Hepatic stellate cell (primary cell): ENCODE measurements at regions not wholly inside any gene's neighbourhood (a gene's known extent, or its start where the extent isn't known, plus 50 kb on each side); places are given as distances from the start of the nearest gene placed in this dataset.
"Not testable (repeated sequence)": the region's sequence is repeated elsewhere in the genome, so short reads cannot be mapped to it uniquely, and the experiment has no call there.

Experiments
- DNase-seq: peaks from one replicate; pipeline ENCODE4 v3.0.0; 2011; ENCODE audit warnings: low spot score

DNA sequence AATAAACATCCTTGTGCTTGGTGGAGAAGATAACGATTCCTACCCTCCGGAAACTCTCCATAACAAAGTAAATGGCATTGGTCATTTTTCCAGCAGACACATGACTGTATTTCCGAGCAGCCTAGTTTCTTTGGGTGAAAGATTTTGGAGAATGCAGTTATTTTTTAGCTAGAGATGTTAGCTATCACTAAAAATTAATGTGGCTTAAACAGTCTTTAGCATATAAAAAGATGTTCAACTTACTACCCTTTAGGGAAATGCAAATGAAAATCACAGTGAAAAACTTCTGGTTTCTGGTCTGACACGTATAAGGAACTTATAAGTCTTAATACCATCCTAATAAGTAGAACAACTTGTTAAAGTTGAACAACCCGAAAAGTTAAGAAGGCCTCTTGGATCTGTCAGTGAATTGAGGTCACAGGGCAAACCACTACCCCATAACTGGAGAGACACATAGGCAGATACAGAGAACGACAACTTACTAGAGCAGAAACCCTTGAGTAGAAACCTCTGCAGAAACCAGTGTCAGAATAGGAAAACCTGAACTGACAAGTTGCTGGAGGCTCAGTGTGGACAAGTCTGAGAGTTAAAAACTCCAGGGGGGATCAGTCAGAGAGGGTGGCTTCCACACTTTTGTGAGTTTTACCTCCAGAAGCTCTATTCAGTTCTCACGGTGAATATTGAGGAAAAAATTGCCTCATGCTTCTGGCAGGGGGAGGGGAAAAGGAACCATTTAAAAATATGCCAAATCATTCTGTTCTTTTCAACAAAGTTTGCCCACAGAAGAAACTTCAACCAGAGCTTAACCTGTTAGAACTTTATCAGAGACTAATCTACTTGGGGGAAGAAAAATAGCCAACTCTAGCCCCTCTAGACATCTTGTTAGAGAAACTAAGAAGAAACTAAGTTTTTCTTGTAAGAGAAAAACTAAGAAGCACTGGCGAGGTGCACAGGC, 325.2 kb upstream of the RPS23 start:
- no peak for DNase-seq

DNA sequence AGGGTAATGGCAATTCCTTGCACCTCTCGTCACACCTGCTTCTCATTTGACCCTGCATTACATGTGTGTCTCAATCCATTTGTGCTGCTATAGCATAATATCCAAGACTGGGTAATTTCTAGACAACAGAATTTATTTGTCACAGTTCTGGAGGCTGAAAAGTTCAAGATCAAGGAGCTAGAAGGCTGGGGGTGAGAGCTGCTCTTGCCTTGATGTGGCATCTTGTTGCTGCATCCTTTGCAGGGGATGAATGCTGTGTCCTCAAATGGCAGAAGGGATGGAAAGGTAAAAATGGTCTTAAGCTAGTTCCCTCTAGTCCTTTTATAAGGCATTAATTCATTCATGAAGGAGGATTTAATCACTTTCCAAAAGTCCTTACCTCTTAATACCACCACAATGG, 323.7 kb upstream of the RPS23 start:
- no peak for DNase-seq

DNA sequence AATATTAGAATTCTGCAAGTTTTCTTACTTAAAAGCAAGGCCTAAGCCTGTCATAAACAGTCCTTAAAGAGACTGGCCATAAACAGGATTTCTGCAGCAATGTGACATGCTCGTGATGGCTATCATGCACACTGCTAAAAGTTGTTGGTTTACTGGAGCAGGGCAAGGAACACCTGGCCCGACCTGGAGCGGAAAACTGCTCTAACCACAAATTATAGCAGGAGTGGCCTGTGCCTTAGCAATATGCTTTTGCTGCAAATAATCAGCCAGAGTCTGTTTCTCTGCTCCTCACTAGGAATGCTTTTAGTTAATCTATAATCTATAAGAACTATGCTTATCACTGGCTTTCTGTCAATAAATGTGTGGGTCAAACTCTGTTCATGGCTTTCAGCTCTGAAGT, 322.9 kb upstream of the RPS23 start:
- DNase-seq, result no peak

DNA sequence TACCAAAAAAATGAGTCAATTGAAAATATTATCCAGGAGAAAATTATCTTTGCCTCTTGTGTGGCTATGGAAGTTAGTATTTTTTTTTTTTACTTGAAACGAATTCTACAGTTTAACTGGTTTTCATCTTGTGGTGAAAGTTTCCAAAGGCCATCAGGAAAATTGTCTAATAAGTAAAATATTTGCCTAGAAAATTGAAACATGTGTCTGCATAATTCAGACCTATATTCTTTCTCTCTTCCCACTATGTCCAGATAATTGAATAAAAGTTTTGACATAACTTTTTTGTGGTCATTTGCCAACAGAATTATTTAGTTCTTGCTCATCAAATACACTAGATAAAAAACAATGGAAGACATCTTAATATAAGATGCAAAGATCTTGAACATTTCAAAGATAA, 321.5 kb upstream of the RPS23 start:
- DNase-seq, result no peak

DNA sequence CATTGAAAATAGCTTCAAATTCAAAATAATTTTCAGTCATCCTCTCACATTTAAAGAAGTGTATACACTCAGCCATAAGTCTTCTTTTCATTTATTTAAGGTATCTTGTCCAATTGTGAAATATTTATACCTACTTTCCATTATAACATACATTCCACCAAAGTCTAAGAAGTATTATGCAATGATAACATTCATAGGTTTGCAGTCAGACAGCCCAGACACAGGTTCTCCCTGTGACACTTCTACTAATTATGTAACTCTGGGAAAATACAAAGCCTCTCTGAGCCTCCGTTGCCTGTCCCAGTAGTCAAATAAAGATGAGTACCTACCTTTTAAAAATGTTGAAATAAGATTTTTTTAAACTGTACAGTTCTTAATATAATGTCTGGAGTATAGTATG, 320.9 kb upstream of the RPS23 start:
- no peak for DNase-seq

DNA sequence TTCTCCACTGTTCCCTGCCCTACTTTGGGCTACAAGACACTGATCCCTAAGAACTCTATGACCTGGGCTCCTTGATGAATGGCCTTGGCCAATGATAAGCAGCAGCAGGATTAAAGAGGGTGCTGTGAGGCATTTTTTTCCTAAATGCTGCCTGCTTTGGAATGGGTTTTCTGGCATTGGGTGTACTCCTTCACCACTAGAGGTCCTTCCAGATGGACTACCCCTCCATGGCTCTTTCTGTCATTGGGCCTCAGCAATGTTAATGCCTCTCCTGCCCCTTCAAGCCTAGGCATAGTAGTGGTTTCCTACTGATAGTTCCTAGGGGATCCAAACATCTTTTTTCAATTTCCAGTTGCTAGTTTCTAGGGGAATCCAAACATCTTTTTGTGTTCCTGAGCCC, 319.3 kb upstream of the RPS23 start:
- DNase-seq, result no peak

DNA sequence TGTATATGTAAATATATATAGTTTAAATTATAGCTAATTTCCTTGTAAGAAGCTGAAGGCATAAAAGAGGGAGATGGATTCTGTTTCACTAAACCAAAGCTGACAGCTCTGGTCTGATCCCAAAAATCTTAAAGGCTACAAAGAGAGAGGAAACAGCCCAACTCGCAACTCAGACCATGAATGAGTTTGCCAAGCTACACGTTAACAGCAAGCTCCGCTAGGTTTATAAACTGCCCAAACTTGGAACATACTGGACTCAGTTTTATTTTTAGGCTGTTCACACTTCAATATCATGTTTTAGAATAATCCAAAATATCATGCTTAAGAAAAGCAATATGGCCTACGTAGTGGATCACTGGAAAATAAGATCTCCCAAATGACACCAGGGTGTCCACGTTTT, 318.3 kb upstream of the RPS23 start:
- DNase-seq, result no peak

DNA sequence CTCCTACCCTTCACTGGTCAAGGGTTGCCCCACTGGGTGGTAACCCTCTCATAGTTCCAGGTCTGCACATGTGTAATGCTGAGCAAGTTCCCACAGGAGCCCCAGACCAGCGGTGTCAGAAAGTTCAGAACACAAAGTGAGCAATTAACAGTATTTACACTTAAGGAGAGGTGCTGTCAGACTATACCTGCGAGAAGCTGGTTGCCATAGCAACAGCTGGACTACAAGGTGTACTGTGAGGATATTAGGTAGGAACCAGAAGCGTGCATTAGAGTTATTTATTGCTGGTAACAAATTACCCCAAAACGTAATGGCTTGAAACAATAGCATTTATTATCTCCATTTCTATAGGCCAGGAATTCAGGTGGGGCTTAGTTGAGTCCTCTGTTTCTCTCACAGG, 317.0 kb upstream of the RPS23 start:
- no peak for DNase-seq

DNA sequence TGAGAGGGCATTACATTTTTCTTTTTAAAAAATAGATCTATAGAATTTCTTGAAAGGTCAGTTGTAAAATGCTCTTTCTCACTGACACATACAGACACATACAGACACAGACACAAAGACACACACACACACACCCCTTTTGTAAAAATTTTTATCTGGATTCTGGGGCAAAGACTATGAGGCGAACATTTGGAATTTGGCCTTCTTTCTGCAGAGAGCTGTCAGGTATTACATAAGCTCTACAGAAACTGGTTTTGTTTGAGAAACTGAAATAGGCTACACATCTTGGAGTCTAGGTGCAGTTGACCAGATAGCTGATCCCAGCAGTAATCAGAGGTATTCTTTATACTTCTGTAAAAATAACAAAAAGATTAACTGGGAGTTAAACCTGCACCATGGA, 315.9 kb upstream of the RPS23 start:
- no peak for DNase-seq

DNA sequence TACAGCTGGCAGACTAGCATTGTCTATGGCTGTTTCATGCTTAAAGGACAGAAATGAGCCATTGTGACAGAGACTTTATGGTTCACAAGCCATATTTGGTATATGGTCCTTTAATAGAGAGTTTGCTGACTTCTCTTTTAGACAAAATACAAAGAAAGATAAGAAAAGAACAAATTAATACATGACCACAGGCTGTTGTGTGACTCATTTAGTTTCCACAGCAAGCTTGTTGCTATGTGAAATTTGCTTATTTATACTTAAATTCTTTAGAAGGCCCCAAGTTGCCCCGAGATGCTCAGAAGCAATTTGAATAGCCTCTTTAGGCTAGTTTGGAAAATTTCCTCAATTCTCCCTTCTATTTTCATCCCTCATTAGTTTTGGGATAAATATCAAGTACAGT, 315.3 kb upstream of the RPS23 start:
- no peak for DNase-seq

DNA sequence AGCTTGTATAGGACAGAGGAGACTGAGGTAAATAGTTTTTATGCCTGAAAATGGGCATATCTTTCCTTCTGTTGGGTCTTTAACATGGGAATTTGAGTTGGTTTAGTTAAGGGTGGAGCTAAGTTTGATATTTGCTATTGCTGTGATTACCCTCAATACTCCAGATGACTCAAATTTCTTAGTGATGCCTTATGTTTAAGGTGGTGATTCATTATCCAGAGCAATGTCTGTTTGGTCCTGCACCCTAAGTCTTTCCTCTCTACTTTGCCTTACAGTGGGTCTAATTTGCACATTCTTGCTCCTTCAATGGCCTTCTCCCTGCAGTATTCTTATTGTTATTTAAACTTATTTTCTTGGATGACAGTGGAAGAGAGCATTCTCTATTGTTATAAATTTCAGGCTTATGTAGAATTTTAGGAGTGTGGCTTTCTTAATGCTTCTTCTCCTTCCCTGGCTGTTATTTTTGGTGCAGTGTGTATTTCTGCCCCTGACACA, 312.9 kb upstream of the RPS23 start:
- no peak for DNase-seq

DNA sequence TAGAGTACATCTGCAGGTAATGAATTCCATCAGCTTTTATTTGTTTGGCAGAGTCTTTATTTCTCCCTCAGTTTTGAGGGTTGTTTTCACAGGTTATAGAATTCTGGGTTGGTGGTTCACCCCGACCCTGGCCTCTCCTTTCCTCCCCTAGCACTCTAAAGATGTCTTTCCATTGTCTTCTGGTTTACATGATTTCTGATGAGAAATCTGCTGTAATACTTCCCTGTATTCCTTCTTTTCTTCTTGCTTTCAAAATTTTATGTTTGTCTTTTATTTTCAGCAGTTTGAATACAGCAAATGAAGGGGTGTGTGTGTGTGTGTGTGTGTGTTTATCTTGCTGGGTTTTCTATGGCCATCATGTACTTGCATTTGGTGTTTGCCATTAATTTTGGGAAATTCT, 312.0 kb upstream of the RPS23 start:
- DNase-seq, result no peak

DNA sequence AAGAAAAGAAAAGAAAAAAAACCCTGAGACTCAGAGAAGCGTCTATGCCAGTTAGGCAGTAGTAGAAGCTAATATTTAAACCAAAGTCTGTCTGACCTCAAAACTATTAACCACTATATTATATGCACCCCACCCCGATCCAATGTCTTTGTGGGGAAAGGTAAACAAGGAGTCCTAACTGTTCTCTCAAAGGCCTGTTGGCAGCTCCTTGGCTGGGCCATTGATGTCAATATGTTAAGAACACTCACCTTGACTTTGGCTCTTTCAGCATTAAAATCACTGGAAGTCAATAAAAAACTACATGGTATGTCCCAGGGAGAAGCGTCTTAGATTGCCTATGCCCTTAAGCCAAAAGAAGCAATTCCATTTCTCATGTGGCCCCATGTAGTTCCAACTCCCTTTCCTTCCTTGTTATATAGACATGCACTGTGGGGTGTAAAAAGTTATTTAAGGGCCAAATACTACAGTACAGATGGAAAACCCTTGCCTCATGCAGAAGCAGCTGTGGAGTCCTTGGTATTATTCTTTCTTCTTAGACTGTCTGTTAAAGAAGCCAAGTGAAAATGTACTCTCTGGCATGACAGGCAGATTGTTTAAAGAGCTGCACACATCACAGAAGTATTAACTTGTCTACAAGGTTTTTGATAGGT, 308.6 kb upstream of the RPS23 start:
- no peak for DNase-seq

DNA sequence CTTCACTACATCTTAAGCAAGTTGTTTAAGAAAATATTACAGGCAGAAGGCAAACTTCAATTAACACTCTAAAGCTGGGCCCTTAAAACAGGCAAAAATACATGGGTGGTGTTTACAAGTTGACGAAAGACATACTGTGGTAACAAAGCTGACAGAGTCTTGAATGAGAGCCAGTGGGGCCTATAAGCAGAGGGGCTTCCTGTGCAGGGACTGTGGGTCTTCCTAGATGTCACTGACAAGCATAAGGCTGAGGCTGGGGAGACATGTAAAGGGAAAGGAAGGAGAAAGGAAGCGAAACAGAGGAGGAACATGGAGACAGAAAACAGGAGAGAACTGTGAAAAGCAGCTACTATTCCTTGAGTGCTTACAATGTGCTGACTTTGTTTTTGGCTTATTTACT, 308.0 kb upstream of the RPS23 start:
- DNase-seq, result no peak

DNA sequence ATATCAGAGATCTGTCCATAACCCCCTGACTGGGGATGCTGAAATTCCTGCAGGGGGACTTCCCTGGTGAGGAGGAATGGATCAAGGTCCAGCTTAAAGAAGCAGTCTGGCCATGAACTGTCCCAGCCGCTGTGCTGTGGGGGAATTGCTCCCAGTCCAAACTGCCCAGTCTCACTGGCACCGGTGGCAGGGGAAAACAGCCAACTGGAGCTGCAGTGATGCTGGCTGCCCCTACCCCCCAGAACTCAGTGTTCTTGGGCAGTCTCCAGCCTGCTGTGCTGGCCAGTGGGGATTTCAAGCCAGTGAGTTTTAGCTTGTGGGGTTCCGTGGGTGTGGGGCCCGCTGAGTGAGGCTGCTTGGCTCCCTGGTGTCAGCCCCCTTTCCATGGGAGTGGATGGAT, 306.5 kb upstream of the RPS23 start:
- DNase-seq, result no peak

DNA sequence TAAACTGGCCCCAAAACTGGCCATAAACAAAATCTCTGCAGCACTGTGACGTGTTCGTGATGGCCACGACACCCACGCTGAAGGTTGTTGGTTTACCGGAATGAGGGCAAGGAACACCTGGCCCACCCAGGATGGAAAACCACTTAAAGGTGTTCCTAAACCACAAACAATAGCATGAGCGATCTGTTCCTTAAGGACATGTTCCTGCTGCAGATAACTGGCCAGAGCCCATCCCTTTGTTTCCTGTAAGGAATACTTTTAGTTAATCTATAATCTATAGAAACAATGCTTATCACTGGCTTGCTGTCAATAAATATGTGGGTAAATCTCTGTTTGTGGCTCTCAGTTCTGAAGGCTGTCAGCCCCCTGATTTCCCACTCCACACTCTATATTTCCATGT, 305.2 kb upstream of the RPS23 start:
- not testable (repeated sequence) for DNase-seq

DNA sequence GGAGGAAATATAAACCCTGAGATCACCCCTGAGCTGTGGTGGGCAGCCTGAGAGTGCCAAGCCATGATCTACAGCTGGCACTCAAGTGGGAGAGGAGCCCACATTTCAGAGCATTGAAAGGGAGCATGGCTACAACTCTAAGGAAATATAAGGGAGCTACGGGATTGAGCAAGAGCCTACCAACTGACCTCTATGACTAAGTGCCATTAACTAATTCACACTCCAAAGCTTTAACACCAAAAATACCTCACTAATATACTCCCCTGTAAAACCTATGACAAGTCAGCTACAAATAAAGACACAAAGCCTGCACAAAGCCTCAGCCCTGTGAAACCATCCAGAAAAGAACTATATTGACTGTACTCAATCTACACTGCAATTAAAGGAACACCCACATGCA, 286.8 kb upstream of the RPS23 start:
- DNase-seq, result no peak

DNA sequence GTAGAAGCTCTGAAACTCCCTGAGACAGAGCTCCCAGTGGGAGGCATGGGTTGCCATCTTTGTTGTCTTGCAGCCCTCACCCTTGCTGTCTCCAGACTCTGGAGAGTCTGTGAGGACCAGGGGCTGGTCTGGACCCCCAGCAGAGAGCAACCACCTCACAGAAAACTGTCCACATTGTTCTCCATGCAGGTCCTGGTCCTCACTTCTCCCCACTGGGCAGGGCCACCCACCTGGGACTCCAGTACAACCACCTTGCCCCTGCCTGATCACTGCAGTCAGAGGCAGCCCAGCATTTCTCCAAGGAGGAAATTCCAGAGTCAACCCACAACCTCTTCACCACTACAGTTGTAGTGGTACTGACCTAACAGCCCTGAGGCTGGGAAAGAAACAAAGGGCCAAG, 285.6 kb upstream of the RPS23 start:
- no peak for DNase-seq

DNA sequence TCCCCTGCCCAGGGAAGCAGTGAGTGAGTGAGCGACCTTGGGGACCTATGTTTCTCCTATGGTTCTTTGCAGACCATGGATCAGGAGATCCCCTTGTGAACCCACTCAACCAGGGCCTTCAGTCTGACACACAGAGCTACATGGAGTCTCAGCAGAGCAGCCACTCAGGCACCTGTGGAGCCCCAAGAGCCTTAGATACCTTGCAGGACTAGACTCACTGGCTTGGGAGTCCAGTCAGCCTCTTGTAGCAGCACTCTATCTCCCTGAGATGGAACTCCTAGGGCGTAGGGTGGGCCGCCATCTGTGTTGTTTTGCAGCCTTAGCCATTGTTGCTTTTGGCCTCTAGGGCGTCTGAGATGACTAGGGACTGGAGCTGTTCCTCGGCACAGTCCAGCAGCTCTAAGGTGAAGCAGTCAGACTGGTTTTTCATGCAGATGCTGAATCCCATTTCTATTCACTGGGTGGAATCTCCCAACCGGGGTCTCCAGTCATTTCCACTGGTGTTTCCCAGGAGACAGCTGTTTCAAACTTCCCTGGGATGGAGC, 284.6 kb upstream of the RPS23 start:
- no peak for DNase-seq

DNA sequence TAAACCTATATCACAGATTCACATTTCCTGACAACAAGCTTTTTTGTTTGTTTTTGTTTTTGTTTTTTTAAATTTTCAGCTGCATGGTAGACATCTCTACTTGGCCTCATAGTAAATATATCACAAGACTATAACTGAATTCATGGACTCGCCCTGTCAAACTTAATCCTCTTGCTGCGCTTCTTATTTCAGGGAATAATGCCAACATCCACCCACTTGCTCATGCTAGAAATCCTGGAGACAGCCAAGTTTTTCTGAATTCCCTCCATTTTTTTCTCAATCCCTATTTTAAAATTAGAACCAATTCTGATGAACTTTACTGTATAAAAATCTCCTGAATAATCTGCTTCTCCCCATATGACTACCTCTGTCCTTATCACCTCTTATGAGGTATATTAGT, 283.6 kb upstream of the RPS23 start:
- no peak for DNase-seq

DNA sequence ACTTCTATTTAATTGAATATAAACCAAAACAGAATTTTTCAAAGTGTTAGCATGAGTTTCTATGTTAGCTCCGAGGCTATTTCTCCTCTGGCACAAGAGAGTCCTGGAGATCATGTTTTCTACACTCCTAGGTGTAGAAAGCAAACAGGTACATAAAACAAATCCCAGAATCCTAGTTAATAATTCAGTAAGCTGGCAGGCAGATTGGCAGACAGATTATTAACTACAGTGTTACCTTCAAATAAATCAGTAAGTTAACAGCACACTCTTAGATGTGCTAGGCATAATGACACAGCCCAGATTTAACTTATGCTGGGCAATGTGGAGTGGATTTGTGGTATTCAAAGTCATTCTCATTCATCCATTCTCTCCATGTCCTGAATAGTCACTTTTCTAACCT, 282.8 kb upstream of the RPS23 start:
- no peak for DNase-seq

DNA sequence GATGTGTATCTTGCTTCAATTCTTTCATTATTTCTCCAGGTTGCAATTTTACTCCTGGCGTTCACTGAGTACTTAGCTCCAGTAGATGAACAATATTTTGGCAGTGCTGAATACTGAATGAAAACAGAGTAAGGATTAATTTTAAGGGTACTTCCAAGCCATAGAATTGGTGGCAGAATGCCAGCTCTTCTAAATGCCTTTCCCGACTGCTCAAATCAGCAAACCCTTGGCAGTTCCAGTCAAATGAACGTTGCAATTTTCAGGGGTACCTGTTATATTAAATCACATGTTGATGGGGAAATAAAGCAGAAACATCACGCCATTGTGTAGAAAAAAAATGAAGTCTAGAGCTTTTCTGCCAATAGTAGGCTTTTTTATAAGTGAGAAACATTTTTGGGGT, 282.4 kb upstream of the RPS23 start:
- DNase-seq, result no peak

DNA sequence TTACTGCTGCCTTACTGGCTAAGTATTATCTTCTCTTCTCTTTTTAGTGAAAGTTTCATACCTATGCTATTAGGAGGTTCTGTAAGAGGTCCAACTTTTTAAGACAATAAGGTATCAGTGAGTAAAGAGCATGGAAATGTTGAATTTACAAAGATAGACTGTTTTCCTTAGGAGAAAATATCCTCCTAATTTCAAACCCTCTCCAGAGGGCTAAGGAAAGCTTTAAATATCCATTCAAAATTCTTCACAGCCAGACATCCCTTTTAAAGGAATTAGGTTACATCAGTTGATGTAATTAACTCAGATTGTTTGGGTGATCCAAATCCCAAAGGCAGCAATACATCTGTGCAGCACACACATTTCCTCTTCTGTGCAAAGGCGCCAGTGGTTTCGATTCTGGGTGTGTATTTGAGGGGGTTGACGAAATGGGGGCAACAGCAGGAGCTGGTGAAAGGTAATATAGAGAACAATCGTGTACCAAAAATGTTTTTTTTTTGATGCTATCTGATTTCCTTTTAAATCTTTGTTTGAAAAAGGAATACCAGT, 273.8 kb upstream of the RPS23 start:
- DNase-seq, result no peak
